ENCODE measurements at regions not wholly inside any gene's neighbourhood (a gene's known extent, or its start where the extent isn't known, plus 50 kb on each side); places are given as distances from the start of the nearest gene placed in this dataset.
"Not testable (repeated sequence)": the region's sequence is repeated elsewhere in the genome, so short reads cannot be mapped to it uniquely, and the experiment has no call there.

DNA sequence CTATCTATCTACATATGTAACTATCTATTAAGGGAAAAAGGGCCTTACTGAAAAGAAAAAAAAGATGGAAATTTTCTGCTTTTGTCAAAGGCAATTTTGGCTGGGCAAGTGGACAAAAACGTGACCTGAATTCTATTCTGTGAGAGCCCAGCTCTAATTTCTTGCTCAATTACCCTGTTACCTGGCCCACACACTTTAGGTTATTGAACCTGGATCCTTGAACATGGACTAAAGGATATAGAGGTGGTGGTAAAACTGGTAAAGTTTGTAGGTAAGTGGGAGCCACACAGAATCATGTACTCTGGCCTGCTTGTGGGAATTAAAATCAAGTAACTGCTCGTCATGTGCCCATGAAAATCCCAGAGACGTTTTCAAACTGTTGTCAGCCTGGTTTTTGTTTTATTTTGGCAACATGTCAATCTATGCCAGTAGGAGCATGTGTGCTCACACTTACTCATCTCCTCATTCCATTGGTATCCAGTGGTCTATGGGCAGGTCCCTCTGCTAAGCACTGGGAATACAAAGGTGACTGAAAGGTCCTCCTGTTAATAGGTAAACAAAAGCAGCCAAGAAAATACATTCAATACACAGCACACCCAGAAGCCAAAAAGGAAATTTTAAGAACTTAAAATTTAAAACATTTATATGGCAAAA lies 113.7 kb upstream of the WARS2 start:
- DNase-seq = no peak

DNA sequence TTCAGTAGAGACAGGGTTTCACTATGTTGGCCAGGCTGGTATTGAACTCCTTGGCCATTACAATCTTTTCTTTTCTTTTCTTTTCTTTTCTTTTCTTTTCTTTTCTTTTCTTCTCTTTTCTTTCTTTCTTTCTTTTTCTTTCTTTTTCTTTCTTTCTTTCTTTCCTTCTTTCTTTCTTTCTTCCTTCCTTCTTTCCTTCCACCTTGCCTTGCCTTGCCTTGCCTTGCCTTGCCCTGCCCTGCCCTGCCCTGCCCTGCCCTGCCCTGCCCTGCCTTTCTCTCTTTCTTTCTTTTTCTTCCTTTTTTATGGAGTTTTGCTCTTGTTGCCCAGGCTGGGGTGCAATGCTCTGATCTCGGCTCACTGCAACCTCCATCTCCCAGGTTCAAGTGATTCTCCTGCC lies 112.5 kb upstream of the HAO2 start:
- not testable (repeated sequence) for DNase-seq

- DNase-seq = no peak
Observed at GRCh38 chr1:119260506-119260905, 108.1 kb upstream of the HAO2 start.

DNA sequence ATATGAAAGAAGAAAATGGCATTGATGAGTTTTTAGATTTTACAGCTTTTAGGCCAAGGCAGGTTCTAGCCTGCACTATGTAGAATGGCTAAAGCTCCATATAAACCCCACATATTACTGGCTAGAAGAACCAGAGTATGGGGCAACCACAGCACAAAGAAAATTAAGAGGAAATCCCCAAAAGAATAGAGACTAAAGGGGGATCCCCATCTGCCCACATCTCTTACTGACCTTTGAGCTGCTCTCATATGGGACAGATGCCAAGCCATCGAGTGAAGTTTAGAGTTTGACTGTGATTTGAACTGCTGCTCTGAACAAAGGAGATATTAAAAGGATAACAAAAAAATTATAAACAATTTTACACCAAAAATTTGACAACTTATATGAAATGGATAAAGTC lies 102.2 kb upstream of the HAO2 start:
- no peak for DNase-seq

DNA sequence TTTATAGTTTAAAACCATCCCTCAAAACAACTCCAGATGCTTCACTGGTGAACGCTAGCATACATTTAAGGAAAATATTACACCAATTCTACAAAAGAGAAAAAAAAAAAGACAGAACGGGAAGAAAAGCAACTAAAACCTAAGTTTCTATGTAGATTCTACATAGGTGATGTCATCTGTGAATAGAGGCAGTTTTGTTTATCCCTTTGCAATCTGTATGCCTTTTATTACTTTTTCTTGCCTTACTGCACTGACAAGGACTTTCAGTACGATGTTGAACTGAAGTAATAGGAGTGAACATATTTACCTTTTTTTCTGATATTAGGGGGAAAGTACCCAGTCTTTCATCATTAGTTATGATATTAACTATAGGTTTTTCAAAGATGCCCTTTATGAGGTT lies 101.7 kb upstream of the HAO2 start:
- no peak for DNase-seq

DNA sequence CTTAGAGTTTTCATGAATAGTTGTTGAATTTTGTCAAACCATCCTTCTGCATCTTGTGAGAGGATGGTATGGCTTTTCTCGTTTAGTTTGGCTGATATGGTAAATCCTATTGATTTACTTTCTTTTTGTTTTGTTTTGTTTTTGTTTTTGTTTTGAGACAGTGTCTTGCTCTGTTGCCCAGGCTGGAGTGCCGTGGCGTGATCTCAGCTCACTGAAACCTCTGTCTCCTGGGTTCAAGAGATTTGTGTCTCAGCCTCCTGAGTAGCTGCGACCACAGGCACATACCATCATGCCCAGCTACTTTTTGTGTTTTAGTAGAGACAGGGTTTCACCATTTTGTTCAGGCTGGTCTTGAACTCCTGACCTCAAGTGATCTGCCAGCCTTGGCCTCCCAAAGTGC lies 101.3 kb upstream of the HAO2 start:
- DNase-seq = not testable (repeated sequence)

GRCh38 chr1:119268879-119269278 lies 99.7 kb upstream of the HAO2 start:
- DNase-seq = no peak

- DNase-seq = peak; percentile 16
Observed at GRCh38 chr1:119275145-119276134, 93.1 kb upstream of the HAO2 start.

GRCh38 chr1:119276558-119276957 lies 92.0 kb upstream of the HAO2 start:
- no peak for DNase-seq

DNA sequence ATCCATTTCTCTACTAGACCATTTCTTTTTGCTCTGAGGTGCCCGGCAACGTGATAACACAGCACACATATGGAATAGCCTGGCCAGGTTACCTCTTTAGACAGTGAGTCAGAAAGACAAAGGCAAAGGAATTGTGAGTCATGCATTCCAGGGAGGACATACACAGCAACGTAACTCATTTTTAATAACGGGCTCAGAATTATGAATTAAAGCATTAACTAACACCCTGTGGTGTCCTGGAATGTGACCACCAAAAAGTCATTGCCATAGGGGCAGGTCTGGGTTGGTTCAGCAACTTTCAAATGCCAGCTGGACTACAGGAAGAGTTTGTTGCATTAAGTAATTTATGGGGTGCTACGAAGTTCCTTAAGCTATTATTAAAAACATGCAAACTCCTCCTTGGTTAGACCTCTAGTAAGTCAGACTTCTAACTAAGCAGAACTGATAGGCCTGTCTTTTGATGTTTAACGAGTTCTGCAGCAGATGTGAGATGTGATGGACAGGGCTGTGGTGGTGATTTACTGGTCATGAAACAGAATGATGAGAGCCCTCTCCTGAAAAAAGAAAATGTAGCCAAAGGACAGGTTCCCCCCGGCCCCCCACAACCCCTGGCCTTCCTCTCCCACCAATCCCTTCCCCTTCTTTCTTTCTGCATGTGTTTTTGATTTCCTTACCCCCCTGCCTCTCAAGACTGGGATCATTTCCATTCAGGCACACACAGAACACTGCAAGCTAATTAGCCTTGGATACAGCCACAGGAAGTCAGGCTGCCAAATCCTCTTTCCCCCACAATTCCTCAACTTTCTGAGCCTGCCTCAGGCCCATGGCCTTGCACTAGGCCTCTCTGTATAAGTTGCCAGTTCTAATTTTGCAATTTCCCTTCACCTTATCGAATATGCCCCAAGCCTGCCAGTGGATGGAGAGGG lies 88.9 kb upstream of the HAO2 start:
- DNase-seq = peak; percentile 23

GRCh38 chr1:119285482-119285881 lies 83.1 kb upstream of the HAO2 start:
- DNase-seq = peak; percentile 42

- peak; percentile 13 for DNase-seq
Observed at GRCh38 chr1:119286587-119287181, 81.9 kb upstream of the HAO2 start.

DNA sequence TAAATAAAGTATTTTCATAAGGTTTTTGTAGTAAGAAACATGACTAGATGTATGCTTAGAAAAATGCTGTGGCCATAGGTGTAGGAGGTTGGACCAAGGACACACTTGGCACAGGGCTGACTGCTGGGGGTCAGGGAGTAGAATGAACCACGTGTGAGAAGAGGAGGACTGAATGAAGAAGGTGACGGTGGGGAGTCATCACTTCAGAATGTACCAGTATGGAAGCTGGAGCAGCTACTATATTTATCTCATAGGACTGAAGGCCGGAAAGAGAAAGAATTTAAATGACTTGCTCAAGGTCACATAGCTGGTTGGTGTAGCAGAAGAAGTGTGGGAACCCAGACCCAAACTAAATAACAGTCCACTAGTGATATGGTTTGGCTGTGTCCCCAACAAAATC lies 79.8 kb upstream of the HAO2 start:
- no peak for DNase-seq

- no peak for DNase-seq
Observed at GRCh38 chr1:119290297-119290696, 78.3 kb upstream of the HAO2 start.

GRCh38 chr1:119291611-119292206 lies 76.9 kb upstream of the HAO2 start:
- no peak for DNase-seq

- no peak for DNase-seq
Observed at GRCh38 chr1:119293797-119294196, 74.8 kb upstream of the HAO2 start.

DNA sequence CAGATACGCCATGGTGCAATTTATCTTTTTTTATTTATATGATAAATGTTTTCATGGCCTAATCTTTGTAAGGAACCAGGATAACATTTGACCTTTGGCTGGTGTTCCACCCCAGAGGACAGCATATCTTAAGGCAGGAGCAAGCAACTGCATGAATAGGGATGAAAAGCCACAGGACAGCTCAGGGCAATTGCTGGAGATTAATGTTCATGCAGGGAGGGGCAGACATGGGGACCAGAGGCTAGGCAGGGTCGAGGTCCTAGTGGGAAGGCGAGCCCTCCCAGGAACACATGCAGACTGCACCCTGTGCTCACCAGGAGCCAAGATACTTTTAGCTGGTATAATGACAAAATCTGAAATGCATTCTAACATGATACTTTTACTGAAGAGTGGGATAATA lies 74.4 kb upstream of the HAO2 start:
- no peak for DNase-seq

- no peak for DNase-seq
Observed at GRCh38 chr1:119294722-119295121, 73.9 kb upstream of the HAO2 start.

GRCh38 chr1:119298687-119299303 lies 69.8 kb upstream of the HAO2 start:
- DNase-seq = no peak

GRCh38 chr1:119302011-119302410 lies 66.6 kb upstream of the HAO2 start:
- DNase-seq = no peak

DNA sequence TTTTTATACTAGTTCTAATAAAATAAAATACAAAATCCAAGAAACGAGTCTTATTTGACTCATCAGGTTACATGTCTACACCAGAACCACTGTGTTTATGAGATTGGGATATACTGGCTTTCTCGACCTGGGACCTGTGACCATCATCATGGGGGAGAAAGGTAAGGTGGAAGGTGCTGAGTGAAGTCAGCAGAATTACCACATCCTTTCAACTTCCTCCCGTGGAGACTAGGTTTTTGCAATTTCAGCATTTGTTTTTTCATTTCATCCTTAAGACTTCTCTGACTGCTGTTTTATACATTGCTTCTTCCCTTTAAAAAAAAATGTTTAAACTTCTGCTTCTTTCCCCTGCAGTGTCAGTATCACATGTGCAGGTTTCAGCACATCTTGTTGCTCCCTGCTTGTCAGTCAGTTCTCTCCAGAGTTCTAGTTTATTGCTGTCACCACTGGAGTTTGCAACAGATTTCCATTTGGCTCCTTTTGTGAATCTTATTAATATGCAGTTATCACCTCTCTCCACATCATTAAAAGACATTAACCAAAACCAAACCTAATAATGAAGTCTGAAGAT lies 60.4 kb upstream of the HAO2 start:
- no peak for DNase-seq

Measured in T1000 (cell line).